Panc1 (cell line): ENCODE measurements at regions not wholly inside any gene's neighbourhood (a gene's known extent, or its start where the extent isn't known, plus 50 kb on each side); places are given as distances from the start of the nearest gene placed in this dataset.

Experiments used
- ATAC-seq: fragments of 200-7000 bp; cut with Tn5 transposase; 2 replicates; pipeline ENCODE4 v1.9.1; 2020; ENCODE audit warnings: mild to moderate bottlenecking, moderate library complexity
- BruUV-seq: library from RNA; stranded (reverse); fragments of 400-500 nt; replicated peaks from 2 replicates; lab custom pipeline; 2021; lab: Mats Ljungman, UMichigan
- CTCF ChIA-PET: fragments of 300-600 bp; sonication (Branson Sonifier 250); formaldehyde crosslinking; loops from one replicate; lab custom pipeline; 2022; ENCODE audit warnings: antibody characterized with exemption; lab: Charles Lee
- POLR2A ChIA-PET: fragments of 300-600 bp; sonication (Branson Sonifier 250); formaldehyde crosslinking; loops from one replicate; lab custom pipeline; 2022; ENCODE audit warnings: antibody characterized with exemption; lab: Charles Lee
- DNase-seq: peaks from one replicate; pipeline ENCODE4 v3.0.0-alpha.2; 2010; ENCODE audit warnings: low read depth, low spot score
- H3K27ac ChIP-seq: 2 replicates; pipeline ENCODE4 v1.5.1; 2011; ENCODE audit warnings: mild to moderate bottlenecking, low read length, inconsistent platforms
- H3K27me3 ChIP-seq: fragments of 200-500 bp; sonication (Bioruptor generic); 2 replicates; pipeline ENCODE4 v1.6.0; 2014; ENCODE audit warnings: low read length, inconsistent platforms; ENCODE audit not compliant: control insufficient read depth, insufficient read depth
- H3K36me3 ChIP-seq: fragments of 200-500 bp; sonication (Bioruptor generic); 2 replicates; pipeline ENCODE4 v1.5.1; 2014; ENCODE audit warnings: inconsistent platforms, mild to moderate bottlenecking, low read length, moderate library complexity; ENCODE audit not compliant: control insufficient read depth, insufficient read depth
- H3K4me1 ChIP-seq: 2 replicates; pipeline ENCODE4 v1.5.1; 2011; ENCODE audit warnings: inconsistent platforms, mild to moderate bottlenecking, low read length, moderate library complexity; ENCODE audit not compliant: control insufficient read depth, insufficient read depth
- H3K4me3 ChIP-seq, 2 experiments: 2 replicates each; pipeline ENCODE4 v1.5.1; 2011 to 2012; ENCODE audit warnings: low read depth in 2 of 2, low read length in 2 of 2, mild to moderate bottlenecking in 2 of 2, inconsistent platforms in 1 of 2, moderate library complexity in 1 of 2
- H3K9me3 ChIP-seq: fragments of 200-500 bp; sonication (Bioruptor generic); 2 replicates; pipeline ENCODE4 v1.5.1; 2014; ENCODE audit warnings: low read depth, mild to moderate bottlenecking, inconsistent platforms, low read length, moderate library complexity; ENCODE audit not compliant: control insufficient read depth, insufficient read depth
- POLR2AphosphoS5 ChIP-seq: IDR thresholded peaks from 2 replicates; pipeline ENCODE4 v1.6.1; 2012; ENCODE audit warnings: mild to moderate bottlenecking, low read depth, low read length, moderate library complexity
- SIN3A ChIP-seq: IDR thresholded peaks from 2 replicates; pipeline ENCODE4 v1.6.1; 2012; ENCODE audit warnings: low read depth, mild to moderate bottlenecking, low read length, moderate library complexity, borderline replicate concordance; ENCODE audit not compliant: insufficient read depth
- TCF7L2 ChIP-seq: IDR thresholded peaks from 2 replicates; pipeline ENCODE4 v1.6.1; 2011; ENCODE audit warnings: mild to moderate bottlenecking, low read depth, low read length, inconsistent platforms
- in situ Hi-C: cut with HindIII; loops from 2 replicates; pipeline ENCODE4 v1.10.0; 2016; ENCODE audit warnings: low sequenced_read_pairs, low pct_unique_long_range_greater_than_20kb
- intact Hi-C: fragments of 100-400 bp; cut with micrococcal nuclease; formaldehyde crosslinking; loops from one replicate; pipeline ENCODE4 v1.10.0; 2022; ENCODE audit not compliant: unreplicated experiment
- TF ChIP-seq, protein P1 (sequence below), 2 experiments: IDR thresholded peaks; 2 replicates each; pipeline ENCODE4 v1.6.1; 2011 to 2012; ENCODE audit warnings: low read depth in 2 of 2, control low read depth in 1 of 2, low read length in 1 of 2, mild to moderate bottlenecking in 1 of 2, moderate library complexity in 1 of 2; ENCODE audit not compliant: insufficient read depth in 1 of 2
- TF ChIP-seq, protein P2 (sequence below): fragments of 450-650 bp; IDR thresholded peaks from 2 replicates; pipeline ENCODE4 v1.5.1; 2017; ENCODE audit warnings: mild to moderate bottlenecking

DNA sequence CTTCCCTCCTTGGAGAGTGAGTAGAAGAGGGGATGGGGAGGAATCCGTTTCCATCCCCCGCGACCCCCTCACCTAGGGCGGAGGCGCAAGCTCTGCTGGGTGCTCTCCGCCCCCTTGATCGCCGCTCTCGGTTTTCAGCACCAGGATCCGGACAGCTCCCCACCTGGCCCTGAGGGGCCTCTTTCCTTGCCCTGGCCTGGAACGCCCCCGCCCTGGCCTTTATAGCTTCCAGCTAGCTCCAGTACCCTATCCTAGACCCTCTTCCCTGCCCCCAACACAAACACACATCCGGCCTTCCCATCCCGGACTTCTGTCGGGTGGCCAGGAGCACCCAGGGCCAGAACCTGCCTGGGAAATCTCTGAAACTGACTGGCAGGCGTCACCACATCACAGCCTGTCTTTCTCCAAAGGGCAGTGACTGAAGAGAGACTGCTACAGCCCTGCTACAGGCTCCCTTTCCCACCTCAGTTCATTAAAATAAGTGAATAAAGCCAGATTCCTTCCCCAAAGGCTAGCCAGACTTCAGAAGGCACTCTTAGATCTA lies 72.3 kb upstream of the LEP start:
- CTCF ChIA-PET = no interaction called here
- Histone ChIP-seq H3K27me3 (peaks cover 12% of the 10 kb centered on the region; the same call in 1 of the 2 replicates), H3K4me3 (no peak overlapping the region), H3K9me3 (no peaks in the 10 kb centered on the region), H3K36me3 (no peaks in the 10 kb centered on the region), H3K4me1 (0 out of 2 replicates have a peak, but pooled peaks cover 2% of the 10 kb centered on the region), H3K27ac (no peak overlapping the region)
- no TSS peak for BruUV-seq
- POLR2A ChIA-PET = no interaction called here
- intact Hi-C loops = no loop called here
- ATAC-seq = no peak
- TF ChIP-seq POLR2AphosphoS5 = no peak
- TF ChIP-seq, protein P1, sequence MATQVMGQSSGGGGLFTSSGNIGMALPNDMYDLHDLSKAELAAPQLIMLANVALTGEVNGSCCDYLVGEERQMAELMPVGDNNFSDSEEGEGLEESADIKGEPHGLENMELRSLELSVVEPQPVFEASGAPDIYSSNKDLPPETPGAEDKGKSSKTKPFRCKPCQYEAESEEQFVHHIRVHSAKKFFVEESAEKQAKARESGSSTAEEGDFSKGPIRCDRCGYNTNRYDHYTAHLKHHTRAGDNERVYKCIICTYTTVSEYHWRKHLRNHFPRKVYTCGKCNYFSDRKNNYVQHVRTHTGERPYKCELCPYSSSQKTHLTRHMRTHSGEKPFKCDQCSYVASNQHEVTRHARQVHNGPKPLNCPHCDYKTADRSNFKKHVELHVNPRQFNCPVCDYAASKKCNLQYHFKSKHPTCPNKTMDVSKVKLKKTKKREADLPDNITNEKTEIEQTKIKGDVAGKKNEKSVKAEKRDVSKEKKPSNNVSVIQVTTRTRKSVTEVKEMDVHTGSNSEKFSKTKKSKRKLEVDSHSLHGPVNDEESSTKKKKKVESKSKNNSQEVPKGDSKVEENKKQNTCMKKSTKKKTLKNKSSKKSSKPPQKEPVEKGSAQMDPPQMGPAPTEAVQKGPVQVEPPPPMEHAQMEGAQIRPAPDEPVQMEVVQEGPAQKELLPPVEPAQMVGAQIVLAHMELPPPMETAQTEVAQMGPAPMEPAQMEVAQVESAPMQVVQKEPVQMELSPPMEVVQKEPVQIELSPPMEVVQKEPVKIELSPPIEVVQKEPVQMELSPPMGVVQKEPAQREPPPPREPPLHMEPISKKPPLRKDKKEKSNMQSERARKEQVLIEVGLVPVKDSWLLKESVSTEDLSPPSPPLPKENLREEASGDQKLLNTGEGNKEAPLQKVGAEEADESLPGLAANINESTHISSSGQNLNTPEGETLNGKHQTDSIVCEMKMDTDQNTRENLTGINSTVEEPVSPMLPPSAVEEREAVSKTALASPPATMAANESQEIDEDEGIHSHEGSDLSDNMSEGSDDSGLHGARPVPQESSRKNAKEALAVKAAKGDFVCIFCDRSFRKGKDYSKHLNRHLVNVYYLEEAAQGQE (IDR thresholded peaks at IDR 0.05; ENCODE audit: insufficient read depth in 1 of 2, low read depth in 2 of 2, low read length in 1 of 2) = peak; percentile 92 to 95
- in situ Hi-C loops = no loop called here
- no peak for DNase-seq

DNA sequence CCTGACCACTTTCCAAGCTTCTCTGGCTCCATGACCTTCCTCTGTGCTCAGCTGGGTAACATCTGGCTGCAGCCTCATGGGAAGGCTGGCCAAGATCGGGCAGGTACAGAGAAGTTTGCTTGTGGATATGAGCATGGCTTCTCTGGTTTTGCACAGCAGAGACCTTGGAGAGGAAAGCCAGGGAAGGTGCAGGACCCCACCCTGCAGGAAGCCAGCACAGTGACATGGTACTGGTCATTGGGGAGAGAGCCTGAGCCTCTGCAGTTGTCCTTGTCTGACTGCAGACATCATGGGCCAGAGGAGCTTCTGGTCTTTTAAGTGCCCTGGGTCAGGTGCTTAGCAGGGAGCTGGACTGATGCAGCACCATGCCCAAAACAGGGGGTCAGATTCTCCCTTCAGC lies 70.6 kb upstream of the LEP start:
- H3K36me3 ChIP-seq = no peaks in the 10 kb centered on the region
- DNase-seq = no peak
- in situ Hi-C loops (no loop called here), intact Hi-C loops (no loop called here)
- ChIA-PET POLR2A (no interaction called here), CTCF (interaction anchor here (0.5 kb wide), 1 partner anchor 823 kb away, joined by 9 read pairs; no protein-coding TSS in a partner anchor)
- no peak overlapping the region for H3K27ac ChIP-seq
- peaks cover 12% of the 10 kb centered on the region; the same call in 1 of the 2 replicates for H3K27me3 ChIP-seq
- 0 out of 2 replicates have a peak, but pooled peaks cover 2% of the 10 kb centered on the region for H3K4me1 ChIP-seq
- no TSS peak for BruUV-seq
- H3K9me3 ChIP-seq = no peaks in the 10 kb centered on the region
- H3K4me3 ChIP-seq = no peak overlapping the region
- ATAC-seq = no peak
- TF ChIP-seq SIN3A = no peak
- no peak for TF ChIP-seq TCF7L2
- TF ChIP-seq POLR2AphosphoS5 = no peak
- TF ChIP-seq, protein P2, sequence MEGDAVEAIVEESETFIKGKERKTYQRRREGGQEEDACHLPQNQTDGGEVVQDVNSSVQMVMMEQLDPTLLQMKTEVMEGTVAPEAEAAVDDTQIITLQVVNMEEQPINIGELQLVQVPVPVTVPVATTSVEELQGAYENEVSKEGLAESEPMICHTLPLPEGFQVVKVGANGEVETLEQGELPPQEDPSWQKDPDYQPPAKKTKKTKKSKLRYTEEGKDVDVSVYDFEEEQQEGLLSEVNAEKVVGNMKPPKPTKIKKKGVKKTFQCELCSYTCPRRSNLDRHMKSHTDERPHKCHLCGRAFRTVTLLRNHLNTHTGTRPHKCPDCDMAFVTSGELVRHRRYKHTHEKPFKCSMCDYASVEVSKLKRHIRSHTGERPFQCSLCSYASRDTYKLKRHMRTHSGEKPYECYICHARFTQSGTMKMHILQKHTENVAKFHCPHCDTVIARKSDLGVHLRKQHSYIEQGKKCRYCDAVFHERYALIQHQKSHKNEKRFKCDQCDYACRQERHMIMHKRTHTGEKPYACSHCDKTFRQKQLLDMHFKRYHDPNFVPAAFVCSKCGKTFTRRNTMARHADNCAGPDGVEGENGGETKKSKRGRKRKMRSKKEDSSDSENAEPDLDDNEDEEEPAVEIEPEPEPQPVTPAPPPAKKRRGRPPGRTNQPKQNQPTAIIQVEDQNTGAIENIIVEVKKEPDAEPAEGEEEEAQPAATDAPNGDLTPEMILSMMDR = no peak
- TF ChIP-seq, protein P1 (IDR thresholded peaks at IDR 0.05; ENCODE audit: insufficient read depth in 1 of 2, low read depth in 2 of 2, low read length in 1 of 2) = no peak
